ENCODE measurements at regions not wholly inside any gene's neighbourhood (a gene's known extent, or its start where the extent isn't known, plus 50 kb on each side); places are given as distances from the start of the nearest gene placed in this dataset.
"Not testable (repeated sequence)": the region's sequence is repeated elsewhere in the genome, so short reads cannot be mapped to it uniquely, and the experiment has no call there.

- no peak for DNase-seq (ENCODE audit: low read depth)
Observed at GRCh38 chr2:144125751-144126150, 394.2 kb downstream of the ZEB2 start.

GRCh38 chr2:144124882-144125281 is 395.0 kb downstream of the ZEB2 start:
- no peak for DNase-seq (ENCODE audit: low read depth)

- no peak for DNase-seq (ENCODE audit: low read depth)
Observed at GRCh38 chr2:144120487-144120886, 399.4 kb downstream of the ZEB2 start.

GRCh38 chr2:144117086-144117485 is 402.8 kb downstream of the ZEB2 start:
- DNase-seq (ENCODE audit: low read depth), result no peak

GRCh38 chr2:144115739-144116291 is 404.1 kb downstream of the ZEB2 start:
- no peak for DNase-seq (ENCODE audit: low read depth)

GRCh38 chr2:144114760-144115159 is 405.2 kb downstream of the ZEB2 start:
- DNase-seq (ENCODE audit: low read depth), result no peak

GRCh38 chr2:144111437-144111836 is 408.5 kb downstream of the ZEB2 start:
- DNase-seq (ENCODE audit: low read depth), result no peak

- not testable (repeated sequence) for DNase-seq (ENCODE audit: low read depth)
Observed at GRCh38 chr2:144106104-144106503, 413.8 kb downstream of the ZEB2 start.

- no peak for DNase-seq (ENCODE audit: low read depth)
Observed at GRCh38 chr2:144102386-144102785, 417.5 kb downstream of the ZEB2 start.

GRCh38 chr2:144099780-144100377 is 420.0 kb downstream of the ZEB2 start:
- no peak for DNase-seq (ENCODE audit: low read depth)

- no peak for DNase-seq (ENCODE audit: low read depth)
Observed at GRCh38 chr2:144099340-144099739, 420.6 kb downstream of the ZEB2 start.

- DNase-seq (ENCODE audit: low read depth), result no peak
Observed at GRCh38 chr2:144097440-144098225, 422.3 kb downstream of the ZEB2 start.

GRCh38 chr2:144096531-144096930 is 423.4 kb downstream of the ZEB2 start:
- DNase-seq (ENCODE audit: low read depth), result no peak

- DNase-seq (ENCODE audit: low read depth), result no peak
Observed at GRCh38 chr2:144094408-144095151, 425.3 kb downstream of the ZEB2 start.

- DNase-seq (ENCODE audit: low read depth), result no peak
Observed at GRCh38 chr2:144091622-144092021, 428.3 kb downstream of the ZEB2 start.

GRCh38 chr2:144088863-144089262 is 431.1 kb downstream of the ZEB2 start:
- DNase-seq (ENCODE audit: low read depth), result no peak

GRCh38 chr2:144086965-144087364 is 433.0 kb downstream of the ZEB2 start:
- DNase-seq (ENCODE audit: low read depth), result no peak

- no peak for DNase-seq (ENCODE audit: low read depth)
Observed at GRCh38 chr2:144085016-144085415, 434.9 kb downstream of the ZEB2 start.

- no peak for DNase-seq (ENCODE audit: low read depth)
Observed at GRCh38 chr2:144084114-144084661, 435.7 kb downstream of the ZEB2 start.

GRCh38 chr2:144083211-144083610 is 436.7 kb downstream of the ZEB2 start:
- DNase-seq (ENCODE audit: low read depth), result no peak

GRCh38 chr2:144082777-144083176 is 437.1 kb downstream of the ZEB2 start:
- DNase-seq (ENCODE audit: low read depth), result no peak

- no peak for DNase-seq (ENCODE audit: low read depth)
Observed at GRCh38 chr2:144082327-144082726, 437.6 kb downstream of the ZEB2 start.
